ENCODE measurements at regions not wholly inside any gene's neighbourhood (a gene's known extent, or its start where the extent isn't known, plus 50 kb on each side); places are given as distances from the start of the nearest gene placed in this dataset.

- peak; percentile 81 to 91 for DNase-seq
These were observed 70.2 kb downstream of the CLDN1 start for GRCh38 chr3:190252080-190252479.

DNA sequence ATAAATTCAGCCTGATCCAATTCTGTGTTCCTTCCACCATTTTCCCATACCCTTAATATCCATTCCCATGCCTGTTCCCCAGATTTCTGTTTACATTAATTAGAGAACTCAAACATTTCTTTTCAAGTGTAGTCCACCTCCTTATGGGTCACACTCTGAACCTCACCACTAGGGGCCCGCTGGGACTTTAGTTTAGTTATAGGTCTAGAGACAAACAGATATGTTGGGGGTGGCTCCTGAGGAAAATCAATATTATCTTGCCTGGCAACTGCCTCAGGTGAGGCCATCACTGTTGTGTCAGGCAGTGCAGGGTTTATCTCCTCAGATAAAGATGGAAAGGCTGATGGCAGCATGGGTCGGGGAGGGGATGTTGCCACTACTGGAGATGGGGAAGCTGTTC lies 72.8 kb downstream of the CLDN1 start:
- no peak for DNase-seq

- no peak for DNase-seq
These were observed 80.1 kb downstream of the CLDN1 start for GRCh38 chr3:190242147-190242546.

DNA sequence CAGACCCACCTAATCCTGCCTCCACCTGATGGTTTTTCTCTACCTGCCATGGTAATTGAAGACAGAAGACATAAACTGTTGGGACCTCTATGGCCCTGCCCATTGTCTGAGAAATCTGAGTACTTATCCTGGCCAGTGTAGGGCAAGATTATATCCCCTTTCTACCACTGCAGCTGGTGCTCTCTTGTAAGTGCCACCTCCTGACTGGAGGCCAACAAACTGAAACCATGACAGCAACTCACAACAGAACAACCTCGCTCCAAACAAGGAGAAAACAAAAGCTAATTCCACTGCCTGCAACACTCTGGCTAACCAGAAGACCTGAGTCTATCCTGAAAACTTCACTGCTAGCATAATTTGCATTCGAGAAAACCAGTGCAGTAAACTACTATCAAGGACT lies 82.9 kb downstream of the CLDN1 start:
- no peak for DNase-seq

- DNase-seq = no peak
These were observed 83.4 kb downstream of the CLDN1 start for GRCh38 chr3:190238871-190239270.

- DNase-seq = no peak
These were observed 87.6 kb downstream of the CLDN1 start for GRCh38 chr3:190234621-190235020.

DNA sequence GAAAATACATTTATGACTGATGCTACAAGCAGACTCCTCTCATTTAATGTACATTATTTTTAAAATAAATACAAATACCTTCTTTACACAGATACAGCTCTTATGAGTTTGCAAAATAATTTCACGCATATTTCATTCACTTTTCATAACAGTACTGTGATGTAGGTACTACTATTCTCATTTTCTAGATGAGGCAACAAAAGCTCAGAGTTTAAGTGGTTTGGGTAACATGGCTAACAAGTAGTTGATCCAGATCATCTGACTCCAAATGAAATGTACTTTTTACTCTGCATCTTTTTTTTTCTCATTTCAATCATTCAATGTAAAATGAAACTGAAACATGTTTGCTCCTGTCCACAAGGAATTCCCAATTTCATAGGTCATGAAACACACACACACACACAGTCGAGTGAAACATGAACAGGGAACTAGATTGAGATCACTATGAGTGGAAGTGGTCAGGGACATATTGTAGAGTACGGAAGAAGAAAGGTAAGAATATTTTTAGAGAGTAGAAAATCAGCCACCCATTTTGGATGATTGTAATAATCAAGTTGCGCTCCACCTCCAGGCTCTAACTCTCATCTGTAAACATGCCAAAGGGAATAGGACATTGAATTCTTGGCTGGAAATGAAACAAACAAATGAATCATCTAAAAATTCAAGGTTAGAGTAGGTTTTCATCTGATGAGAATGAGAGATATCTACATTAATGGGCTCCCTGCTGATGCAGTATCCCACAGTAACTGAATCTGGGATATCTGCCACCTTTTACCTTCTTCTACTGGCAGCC lies 92.4 kb downstream of the CLDN1 start:
- DNase-seq = peak; percentile 56 to 83

- DNase-seq = peak; percentile 41 to 50
These were observed 95.2 kb downstream of the CLDN1 start for GRCh38 chr3:190227064-190227463.

DNA sequence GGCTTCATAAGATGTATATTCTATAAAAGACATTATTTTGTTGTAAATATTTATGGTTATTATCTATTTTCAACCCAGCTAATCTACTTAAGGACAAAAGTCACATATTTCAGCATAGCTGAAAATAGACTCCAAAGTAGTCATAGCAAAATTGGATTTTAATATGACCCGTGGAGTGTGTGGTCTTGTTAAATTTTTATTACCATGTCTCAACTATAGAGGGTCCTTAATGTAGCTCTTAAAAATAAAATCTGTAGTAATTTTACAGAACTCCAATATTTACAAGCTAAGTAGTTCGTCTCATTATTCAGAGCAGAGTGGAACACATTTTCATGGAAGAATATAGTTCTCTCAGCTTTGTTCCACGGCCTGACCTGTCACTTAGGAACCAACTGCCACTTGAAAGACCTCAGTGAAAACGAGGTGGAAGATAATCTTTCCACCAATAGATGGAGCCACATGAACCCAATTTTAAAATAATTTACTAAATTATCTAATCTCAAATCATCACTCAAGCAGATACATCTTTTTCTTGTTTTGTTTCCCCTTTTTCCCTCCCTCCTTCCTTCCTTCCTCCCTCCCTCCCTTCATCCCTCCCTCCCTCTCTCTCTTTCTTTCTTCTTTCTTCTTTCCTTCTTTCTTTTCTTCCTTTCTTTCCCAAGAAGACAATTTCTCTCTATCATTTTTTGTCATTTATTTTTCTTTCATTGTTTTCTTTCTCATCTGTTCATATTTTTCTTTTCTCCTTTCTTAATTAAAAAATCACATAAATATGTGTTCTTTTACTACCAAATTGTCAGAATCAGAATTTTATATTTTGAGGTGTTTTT lies 97.2 kb downstream of the CLDN1 start:
- DNase-seq = peak; percentile 27 to 78

DNA sequence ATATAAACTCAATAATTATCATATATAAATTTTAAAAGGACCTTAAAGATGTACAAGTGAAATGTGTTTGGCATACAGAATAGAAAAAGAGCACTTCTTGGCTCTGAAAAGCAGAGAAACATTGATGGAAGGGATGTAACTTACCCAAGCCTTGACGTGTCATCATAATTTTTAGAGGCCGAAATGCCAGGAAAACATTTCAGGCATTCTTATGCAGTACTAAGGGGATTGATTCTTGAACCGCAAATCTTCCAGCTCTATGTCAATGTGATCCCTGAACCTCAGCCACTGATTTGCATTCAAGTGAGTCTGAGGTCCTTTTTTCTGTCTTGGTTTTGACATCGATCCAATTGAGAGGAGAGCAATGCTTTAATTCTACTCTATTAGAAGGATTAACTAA lies 97.8 kb downstream of the CLDN1 start:
- no peak for DNase-seq

GRCh38 chr3:190222916-190223315 lies 99.3 kb downstream of the CLDN1 start:
- DNase-seq = no peak

- DNase-seq = no peak
These were observed 99.9 kb downstream of the CLDN1 start for GRCh38 chr3:190222360-190222759.

GRCh38 chr3:190220362-190220761 lies 99.7 kb upstream of the P3H2 start:
- DNase-seq = no peak

GRCh38 chr3:190217081-190217480 lies 96.4 kb upstream of the P3H2 start:
- DNase-seq = peak; percentile 81 to 85

DNA sequence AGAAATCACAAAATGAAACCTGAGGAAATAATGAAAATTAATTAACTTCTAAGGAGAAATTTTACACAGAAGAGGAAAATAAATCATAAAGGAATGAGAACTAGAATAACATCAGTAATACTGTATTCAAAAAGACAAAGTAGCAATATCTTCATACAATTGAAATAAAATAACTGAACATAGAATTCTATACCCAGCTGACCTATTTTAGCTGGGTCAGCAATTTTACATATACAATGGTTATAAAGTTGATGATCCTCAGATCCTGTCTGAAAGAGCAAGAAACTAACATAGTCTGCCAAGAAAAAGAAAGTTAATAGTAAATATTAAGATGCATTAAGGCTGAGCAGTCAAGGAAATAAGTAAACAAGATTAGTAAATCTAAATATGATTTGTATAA lies 93.0 kb upstream of the P3H2 start:
- DNase-seq = no peak

DNA sequence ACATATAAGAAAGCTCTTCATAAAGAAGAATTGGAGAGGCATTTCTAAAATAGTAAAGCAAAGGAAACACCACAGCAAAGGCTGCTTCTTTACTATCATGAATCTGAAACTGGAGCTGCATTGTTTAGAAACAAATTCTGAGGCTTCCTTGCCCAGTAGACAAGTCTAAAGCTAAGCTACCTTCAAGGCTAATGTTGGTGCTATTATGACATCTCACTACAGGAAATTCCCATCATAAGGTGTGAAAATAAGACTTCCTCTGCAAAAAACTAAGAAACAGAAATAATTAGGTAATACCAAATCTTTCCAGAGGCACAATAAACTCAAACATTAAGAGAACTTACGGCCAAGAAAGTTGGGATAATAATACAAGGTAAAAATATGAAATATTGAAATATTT lies 89.9 kb upstream of the P3H2 start:
- DNase-seq = no peak

GRCh38 chr3:190209533-190209932 lies 88.8 kb upstream of the P3H2 start:
- DNase-seq = no peak

DNA sequence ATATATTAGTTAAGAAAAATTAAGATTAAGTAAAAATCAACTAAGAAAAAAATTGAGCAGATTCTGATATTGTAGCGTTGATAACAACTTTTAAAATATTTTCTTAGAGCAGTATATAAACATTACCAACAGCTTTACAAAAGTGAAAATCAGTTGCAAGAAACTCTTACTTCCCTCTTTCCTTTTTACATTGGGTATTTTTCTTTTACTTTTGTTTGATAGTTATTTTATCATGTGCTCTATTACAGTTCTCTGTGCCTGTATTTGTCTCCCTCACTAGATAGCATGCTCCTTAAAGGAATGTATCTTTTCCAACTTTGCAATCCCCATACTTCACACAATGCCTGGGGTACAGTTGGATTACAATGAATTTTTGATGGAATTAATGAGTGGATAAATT lies 87.5 kb upstream of the P3H2 start:
- DNase-seq = peak; percentile 23 to 32

DNA sequence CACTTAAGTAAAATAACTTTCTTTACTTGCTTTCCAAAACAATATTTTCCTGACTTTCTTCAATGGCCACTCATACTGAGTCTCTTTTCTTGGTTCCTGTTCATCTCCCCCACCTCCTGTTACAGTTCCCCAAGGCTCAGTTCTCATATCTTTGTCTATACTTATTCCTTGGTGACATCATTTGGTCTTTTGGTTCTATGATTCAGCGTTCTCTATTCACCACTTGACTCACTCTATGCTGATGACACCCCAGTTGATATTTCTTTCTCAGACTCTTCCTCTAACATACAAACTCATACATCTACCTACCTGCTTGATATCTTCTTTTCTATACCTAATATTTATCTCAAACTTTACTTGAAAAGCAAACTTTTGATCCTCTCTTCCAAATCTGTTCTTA lies 85.0 kb upstream of the P3H2 start:
- DNase-seq = peak; percentile 86 to 91

GRCh38 chr3:190204200-190204599 lies 83.5 kb upstream of the P3H2 start:
- no peak for DNase-seq

DNA sequence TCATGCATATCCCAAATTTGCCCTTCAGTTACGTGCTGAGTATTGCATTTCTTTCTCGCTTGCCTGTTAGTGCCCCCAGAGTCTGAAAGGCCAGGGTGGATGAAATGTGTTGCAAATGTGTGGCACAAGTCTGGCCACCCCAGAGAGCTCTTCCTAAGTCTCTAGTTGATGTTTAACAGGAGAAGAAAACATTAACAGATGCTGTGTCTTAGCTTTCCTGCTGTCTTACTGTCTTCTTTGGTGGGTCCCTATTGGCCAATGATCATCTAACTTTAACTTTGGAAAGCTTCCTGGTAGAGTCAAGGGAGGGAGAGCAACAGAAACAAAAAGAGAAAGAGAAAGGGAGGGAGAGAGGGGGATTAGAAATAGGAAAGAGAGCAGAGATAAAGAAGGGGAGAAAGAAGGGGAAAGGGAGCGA lies 76.7 kb upstream of the P3H2 start:
- DNase-seq = no peak

DNA sequence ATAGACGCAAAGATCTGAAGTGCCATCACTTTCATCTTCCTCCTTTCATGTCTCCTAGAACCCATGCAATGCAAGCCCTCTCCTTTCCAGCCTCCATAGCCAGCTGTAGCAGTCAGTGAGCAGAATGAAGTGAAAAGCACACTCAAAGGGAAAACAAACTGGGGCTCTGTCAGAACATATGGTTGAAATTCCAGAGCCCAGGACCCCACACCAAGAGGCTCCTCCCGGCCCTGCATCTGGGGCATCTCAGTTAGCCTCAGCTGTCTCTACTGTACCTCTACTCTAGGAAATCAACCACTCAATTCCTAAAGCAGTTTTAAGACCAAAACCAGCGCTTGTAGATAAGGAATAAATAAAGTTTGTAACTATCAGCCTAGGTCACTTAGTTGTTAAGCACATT lies 73.8 kb upstream of the P3H2 start:
- no peak for DNase-seq

GRCh38 chr3:190193210-190193609 lies 72.5 kb upstream of the P3H2 start:
- DNase-seq = no peak

GRCh38 chr3:190192739-190193138 lies 72.0 kb upstream of the P3H2 start:
- no peak for DNase-seq
